GM23338 (cell line): ENCODE measurements at regions not wholly inside any gene's neighbourhood (a gene's known extent, or its start where the extent isn't known, plus 50 kb on each side); places are given as distances from the start of the nearest gene placed in this dataset.

Experiments
- ATAC-seq: fragments of 200-7000 bp; cut with Tn5 transposase; 3 replicates; pipeline ENCODE4 v1.9.1; 2020
- DNase-seq: peaks from one replicate; pipeline ENCODE4 v3.0.0-alpha.2; 2015; ENCODE audit warnings: low spot score
- H2AFZ ChIP-seq: fragments of 200-600 bp; sonication (generic); 2 replicates; pipeline ENCODE4 v1.8.0; 2016; ENCODE audit warnings: antibody characterized with exemption, mild to moderate bottlenecking, moderate library complexity
- H3F3A ChIP-seq: fragments of 200-600 bp; sonication (generic); replicated peaks from 2 replicates; pipeline ENCODE4 v1.8.0; 2017; ENCODE audit warnings: antibody characterized with exemption, mixed run types, low read depth
- H3K27ac ChIP-seq: fragments of 200-600 bp; sonication (generic); 2 replicates; pipeline ENCODE4 v1.6.1; 2016; ENCODE audit warnings: low read depth
- H3K27me3 ChIP-seq: fragments of 200-600 bp; sonication (generic); 2 replicates; pipeline ENCODE4 v1.8.0; 2016; ENCODE audit warnings: mild to moderate bottlenecking, mixed run types, moderate library complexity; ENCODE audit not compliant: insufficient read depth
- H3K36me3 ChIP-seq: fragments of 200-600 bp; sonication (generic); 2 replicates; pipeline ENCODE4 v1.8.0; 2016; ENCODE audit warnings: mild to moderate bottlenecking; ENCODE audit not compliant: insufficient read depth
- H3K4me1 ChIP-seq: fragments of 200-600 bp; sonication (generic); 2 replicates; pipeline ENCODE4 v1.8.0; 2016; ENCODE audit warnings: mild to moderate bottlenecking, moderate library complexity; ENCODE audit not compliant: insufficient read depth
- H3K4me2 ChIP-seq: fragments of 200-600 bp; sonication (generic); 2 replicates; pipeline ENCODE4 v1.7.1; 2017; ENCODE audit warnings: mixed run types
- H3K4me3 ChIP-seq: fragments of 200-600 bp; sonication (generic); 2 replicates; pipeline ENCODE4 v1.6.1; 2016; ENCODE audit warnings: mixed run types
- H3K79me2 ChIP-seq: fragments of 200-600 bp; sonication (generic); replicated peaks from 2 replicates; pipeline ENCODE4 v1.8.0; 2017; ENCODE audit warnings: mild to moderate bottlenecking; ENCODE audit not compliant: insufficient read depth
- H3K9me2 ChIP-seq: fragments of 200-600 bp; sonication (generic); 2 replicates; pipeline ENCODE4 v1.8.0; 2017; ENCODE audit not compliant: insufficient read depth
- H4K20me1 ChIP-seq: fragments of 200-600 bp; sonication (generic); replicated peaks from 2 replicates; pipeline ENCODE4 v1.8.0; 2017; ENCODE audit warnings: mild to moderate bottlenecking; ENCODE audit not compliant: insufficient read depth
- H3K27ac Mint-ChIP-seq: 2 replicates; pipeline ENCODE4 v1.8.0; 2020; ENCODE audit warnings: inconsistent platforms, mild to moderate bottlenecking, moderate library complexity, mixed read lengths
- H3K27me3 Mint-ChIP-seq: 3 replicates; pipeline ENCODE4 v1.8.0; 2022; ENCODE audit warnings: low read depth, mild to moderate bottlenecking, moderate library complexity, mixed read lengths, inconsistent platforms; ENCODE audit not compliant: insufficient read depth, poor library complexity
- H3K36me3 Mint-ChIP-seq: 3 replicates; pipeline ENCODE4 v1.8.0; 2021; ENCODE audit warnings: low read depth, mild to moderate bottlenecking, inconsistent platforms, moderate library complexity, mixed read lengths
- H3K4me1 Mint-ChIP-seq: 3 replicates; pipeline ENCODE4 v1.8.0; 2020; ENCODE audit warnings: mild to moderate bottlenecking, inconsistent platforms, mixed read lengths
- H3K4me3 Mint-ChIP-seq: 3 replicates; pipeline ENCODE4 v1.8.0; 2021; ENCODE audit warnings: moderate library complexity, mild to moderate bottlenecking, inconsistent platforms, mixed read lengths
- H3K9me3 Mint-ChIP-seq: 3 replicates; pipeline ENCODE4 v1.8.0; 2020; ENCODE audit warnings: moderate library complexity, mild to moderate bottlenecking, inconsistent platforms, mixed read lengths
- CREB1 ChIP-seq: fragments of 250-450 bp; sonication (Bioruptor Pico); IDR thresholded peaks from 2 replicates; pipeline ENCODE4 v1.5.0; 2020; ENCODE audit warnings: low read depth, mild to moderate bottlenecking, moderate library complexity
- JUNB ChIP-seq: IDR thresholded peaks from one replicate; pipeline ENCODE4 v1.6.1; 2016; ENCODE audit warnings: antibody characterized with exemption; ENCODE audit not compliant: unreplicated experiment
- NANOG ChIP-seq: IDR thresholded peaks from 2 replicates; pipeline ENCODE4 v1.6.1; 2016; ENCODE audit warnings: antibody characterized with exemption, borderline replicate concordance
- POLR2AphosphoS5 ChIP-seq: IDR thresholded peaks from 2 replicates; pipeline ENCODE4 v1.6.1; 2016; ENCODE audit warnings: antibody characterized with exemption, low read depth
- TF ChIP-seq, protein P1 (sequence below): IDR thresholded peaks from one replicate; pipeline ENCODE4 v1.6.1; 2018; ENCODE audit warnings: antibody characterized with exemption; ENCODE audit not compliant: unreplicated experiment
- TF ChIP-seq, protein P2 (sequence below): IDR thresholded peaks from 2 replicates; pipeline ENCODE4 v1.6.1; 2016; ENCODE audit warnings: antibody characterized with exemption
- TF ChIP-seq, protein P3 (sequence below): fragments of 250-450 bp; sonication (Bioruptor Pico); IDR thresholded peaks from 2 replicates; pipeline ENCODE4 v1.5.0; 2020; ENCODE audit warnings: mild to moderate bottlenecking, moderate library complexity

DNA sequence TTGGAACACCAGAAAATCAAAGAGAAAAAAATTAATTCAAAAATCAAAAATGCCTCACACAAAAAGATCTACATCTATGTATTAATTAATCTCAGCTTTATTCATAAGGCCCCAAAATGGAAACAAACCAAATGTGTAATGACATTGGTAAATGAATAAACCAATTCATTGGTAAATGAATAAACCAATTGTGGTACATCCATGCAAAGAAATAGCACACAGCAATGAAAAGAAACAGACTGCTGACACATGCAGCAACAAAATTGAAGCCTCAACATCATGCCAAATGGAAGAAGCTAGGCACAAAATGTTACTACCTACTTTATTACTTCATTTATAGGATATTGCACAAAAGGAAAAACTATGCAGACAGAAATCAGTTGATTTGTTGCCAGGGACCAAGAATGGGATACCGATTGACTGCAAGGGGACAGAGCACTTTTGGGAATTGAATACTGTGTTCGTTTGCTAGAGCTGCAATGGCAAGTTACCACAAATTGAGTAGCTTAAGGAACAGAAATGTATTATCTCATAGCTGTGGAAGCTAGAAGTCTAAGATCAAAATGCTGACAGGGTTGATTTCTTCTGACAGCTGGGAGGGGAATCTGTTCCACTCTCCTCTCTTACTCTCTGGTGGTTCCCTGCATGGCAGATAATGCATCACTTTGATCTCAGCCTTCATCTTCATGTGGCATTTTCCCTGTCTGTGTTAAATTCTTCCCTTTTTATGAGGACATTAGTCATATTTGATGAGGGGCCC is 252.8 kb downstream of the RFC3 start (continued):
- TF ChIP-seq, protein P1, sequence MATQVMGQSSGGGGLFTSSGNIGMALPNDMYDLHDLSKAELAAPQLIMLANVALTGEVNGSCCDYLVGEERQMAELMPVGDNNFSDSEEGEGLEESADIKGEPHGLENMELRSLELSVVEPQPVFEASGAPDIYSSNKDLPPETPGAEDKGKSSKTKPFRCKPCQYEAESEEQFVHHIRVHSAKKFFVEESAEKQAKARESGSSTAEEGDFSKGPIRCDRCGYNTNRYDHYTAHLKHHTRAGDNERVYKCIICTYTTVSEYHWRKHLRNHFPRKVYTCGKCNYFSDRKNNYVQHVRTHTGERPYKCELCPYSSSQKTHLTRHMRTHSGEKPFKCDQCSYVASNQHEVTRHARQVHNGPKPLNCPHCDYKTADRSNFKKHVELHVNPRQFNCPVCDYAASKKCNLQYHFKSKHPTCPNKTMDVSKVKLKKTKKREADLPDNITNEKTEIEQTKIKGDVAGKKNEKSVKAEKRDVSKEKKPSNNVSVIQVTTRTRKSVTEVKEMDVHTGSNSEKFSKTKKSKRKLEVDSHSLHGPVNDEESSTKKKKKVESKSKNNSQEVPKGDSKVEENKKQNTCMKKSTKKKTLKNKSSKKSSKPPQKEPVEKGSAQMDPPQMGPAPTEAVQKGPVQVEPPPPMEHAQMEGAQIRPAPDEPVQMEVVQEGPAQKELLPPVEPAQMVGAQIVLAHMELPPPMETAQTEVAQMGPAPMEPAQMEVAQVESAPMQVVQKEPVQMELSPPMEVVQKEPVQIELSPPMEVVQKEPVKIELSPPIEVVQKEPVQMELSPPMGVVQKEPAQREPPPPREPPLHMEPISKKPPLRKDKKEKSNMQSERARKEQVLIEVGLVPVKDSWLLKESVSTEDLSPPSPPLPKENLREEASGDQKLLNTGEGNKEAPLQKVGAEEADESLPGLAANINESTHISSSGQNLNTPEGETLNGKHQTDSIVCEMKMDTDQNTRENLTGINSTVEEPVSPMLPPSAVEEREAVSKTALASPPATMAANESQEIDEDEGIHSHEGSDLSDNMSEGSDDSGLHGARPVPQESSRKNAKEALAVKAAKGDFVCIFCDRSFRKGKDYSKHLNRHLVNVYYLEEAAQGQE = no peak
- TF ChIP-seq, protein P2, sequence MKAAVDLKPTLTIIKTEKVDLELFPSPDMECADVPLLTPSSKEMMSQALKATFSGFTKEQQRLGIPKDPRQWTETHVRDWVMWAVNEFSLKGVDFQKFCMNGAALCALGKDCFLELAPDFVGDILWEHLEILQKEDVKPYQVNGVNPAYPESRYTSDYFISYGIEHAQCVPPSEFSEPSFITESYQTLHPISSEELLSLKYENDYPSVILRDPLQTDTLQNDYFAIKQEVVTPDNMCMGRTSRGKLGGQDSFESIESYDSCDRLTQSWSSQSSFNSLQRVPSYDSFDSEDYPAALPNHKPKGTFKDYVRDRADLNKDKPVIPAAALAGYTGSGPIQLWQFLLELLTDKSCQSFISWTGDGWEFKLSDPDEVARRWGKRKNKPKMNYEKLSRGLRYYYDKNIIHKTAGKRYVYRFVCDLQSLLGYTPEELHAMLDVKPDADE = no peak
- no peak for TF ChIP-seq POLR2AphosphoS5

DNA sequence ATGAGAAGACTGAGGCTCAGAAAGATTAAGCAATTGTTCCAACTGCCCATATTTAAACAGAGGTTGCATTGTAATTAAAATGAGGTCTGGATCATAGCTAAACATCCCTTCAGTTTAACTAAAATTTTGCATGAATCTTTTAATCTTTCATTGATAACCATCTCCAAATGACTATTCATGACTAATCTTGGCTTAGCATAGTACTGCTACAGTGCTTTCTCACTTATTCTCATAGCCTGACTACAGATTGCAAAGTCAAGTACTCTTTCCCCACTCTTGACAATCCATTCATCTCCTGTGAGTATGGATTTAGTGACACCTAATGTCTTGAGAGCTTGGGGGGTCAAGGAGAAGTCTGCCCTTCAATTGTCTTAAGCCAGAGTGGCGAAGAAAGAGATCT is 258.4 kb downstream of the RFC3 start:
- Histone ChIP-seq H4K20me1 (no peaks in the 10 kb centered on the region), H3K27ac (no peak overlapping the region), H3K79me2 (no peaks in the 10 kb centered on the region), H3K36me3 (no peaks in the 10 kb centered on the region), H3K9me2 (no peaks in the 10 kb centered on the region), H3K4me1 (0 out of 2 replicates have a peak, but pooled peaks cover 3% of the 10 kb centered on the region), H3K4me3 (no peak overlapping the region), H3K4me2 (no peak overlapping the region), H2AFZ (no peak overlapping the region), H3F3A (no peaks in the 10 kb centered on the region), H3K27me3 (no peaks in the 10 kb centered on the region)
- H3K36me3 Mint-ChIP-seq = no peaks in the 10 kb centered on the region
- DNase-seq (no peak), ATAC-seq (no peak)
- no peak overlapping the region for H3K4me3 Mint-ChIP-seq
- H3K4me1 Mint-ChIP-seq = peaks cover 8% of the 10 kb centered on the region; the same call in 2 of the 3 replicates
- no peaks in the 10 kb centered on the region for H3K27me3 Mint-ChIP-seq
- H3K9me3 Mint-ChIP-seq = no peaks in the 10 kb centered on the region
- H3K27ac Mint-ChIP-seq = no peak overlapping the region
- TF ChIP-seq, protein P3, sequence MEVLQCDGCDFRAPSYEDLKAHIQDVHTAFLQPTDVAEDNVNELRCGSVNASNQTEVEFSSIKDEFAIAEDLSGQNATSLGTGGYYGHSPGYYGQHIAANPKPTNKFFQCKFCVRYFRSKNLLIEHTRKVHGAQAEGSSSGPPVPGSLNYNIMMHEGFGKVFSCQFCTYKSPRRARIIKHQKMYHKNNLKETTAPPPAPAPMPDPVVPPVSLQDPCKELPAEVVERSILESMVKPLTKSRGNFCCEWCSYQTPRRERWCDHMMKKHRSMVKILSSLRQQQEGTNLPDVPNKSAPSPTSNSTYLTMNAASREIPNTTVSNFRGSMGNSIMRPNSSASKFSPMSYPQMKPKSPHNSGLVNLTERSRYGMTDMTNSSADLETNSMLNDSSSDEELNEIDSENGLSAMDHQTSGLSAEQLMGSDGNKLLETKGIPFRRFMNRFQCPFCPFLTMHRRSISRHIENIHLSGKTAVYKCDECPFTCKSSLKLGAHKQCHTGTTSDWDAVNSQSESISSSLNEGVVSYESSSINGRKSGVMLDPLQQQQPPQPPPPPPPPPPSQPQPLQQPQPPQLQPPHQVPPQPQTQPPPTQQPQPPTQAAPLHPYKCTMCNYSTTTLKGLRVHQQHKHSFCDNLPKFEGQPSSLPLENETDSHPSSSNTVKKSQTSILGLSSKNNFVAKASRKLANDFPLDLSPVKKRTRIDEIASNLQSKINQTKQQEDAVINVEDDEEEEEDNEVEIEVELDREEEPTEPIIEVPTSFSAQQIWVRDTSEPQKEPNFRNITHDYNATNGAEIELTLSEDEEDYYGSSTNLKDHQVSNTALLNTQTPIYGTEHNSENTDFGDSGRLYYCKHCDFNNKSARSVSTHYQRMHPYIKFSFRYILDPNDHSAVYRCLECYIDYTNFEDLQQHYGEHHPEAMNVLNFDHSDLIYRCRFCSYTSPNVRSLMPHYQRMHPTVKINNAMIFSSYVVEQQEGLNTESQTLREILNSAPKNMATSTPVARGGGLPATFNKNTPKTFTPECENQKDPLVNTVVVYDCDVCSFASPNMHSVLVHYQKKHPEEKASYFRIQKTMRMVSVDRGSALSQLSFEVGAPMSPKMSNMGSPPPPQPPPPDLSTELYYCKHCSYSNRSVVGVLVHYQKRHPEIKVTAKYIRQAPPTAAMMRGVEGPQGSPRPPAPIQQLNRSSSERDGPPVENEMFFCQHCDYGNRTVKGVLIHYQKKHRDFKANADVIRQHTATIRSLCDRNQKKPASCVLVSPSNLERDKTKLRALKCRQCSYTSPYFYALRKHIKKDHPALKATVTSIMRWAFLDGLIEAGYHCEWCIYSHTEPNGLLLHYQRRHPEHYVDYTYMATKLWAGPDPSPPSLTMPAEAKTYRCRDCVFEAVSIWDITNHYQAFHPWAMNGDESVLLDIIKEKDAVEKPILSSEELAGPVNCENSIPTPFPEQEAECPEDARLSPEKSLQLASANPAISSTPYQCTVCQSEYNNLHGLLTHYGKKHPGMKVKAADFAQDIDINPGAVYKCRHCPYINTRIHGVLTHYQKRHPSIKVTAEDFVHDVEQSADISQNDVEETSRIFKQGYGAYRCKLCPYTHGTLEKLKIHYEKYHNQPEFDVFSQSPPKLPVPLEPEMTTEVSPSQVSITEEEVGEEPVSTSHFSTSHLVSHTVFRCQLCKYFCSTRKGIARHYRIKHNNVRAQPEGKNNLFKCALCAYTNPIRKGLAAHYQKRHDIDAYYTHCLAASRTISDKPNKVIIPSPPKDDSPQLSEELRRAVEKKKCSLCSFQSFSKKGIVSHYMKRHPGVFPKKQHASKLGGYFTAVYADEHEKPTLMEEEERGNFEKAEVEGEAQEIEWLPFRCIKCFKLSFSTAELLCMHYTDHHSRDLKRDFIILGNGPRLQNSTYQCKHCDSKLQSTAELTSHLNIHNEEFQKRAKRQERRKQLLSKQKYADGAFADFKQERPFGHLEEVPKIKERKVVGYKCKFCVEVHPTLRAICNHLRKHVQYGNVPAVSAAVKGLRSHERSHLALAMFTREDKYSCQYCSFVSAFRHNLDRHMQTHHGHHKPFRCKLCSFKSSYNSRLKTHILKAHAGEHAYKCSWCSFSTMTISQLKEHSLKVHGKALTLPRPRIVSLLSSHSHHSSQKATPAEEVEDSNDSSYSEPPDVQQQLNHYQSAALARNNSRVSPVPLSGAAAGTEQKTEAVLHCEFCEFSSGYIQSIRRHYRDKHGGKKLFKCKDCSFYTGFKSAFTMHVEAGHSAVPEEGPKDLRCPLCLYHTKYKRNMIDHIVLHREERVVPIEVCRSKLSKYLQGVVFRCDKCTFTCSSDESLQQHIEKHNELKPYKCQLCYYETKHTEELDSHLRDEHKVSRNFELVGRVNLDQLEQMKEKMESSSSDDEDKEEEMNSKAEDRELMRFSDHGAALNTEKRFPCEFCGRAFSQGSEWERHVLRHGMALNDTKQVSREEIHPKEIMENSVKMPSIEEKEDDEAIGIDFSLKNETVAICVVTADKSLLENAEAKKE (CRISPR knock-in tag) = no peak
- TF ChIP-seq CREB1 (CRISPR knock-in tag) (no peak), POLR2AphosphoS5 (no peak), NANOG (no peak), JUNB (no peak)
- TF ChIP-seq, protein P1 = no peak
